ENCODE measurements at regions not wholly inside any gene's neighbourhood (a gene's known extent, or its start where the extent isn't known, plus 50 kb on each side); places are given as distances from the start of the nearest gene placed in this dataset.

DNA sequence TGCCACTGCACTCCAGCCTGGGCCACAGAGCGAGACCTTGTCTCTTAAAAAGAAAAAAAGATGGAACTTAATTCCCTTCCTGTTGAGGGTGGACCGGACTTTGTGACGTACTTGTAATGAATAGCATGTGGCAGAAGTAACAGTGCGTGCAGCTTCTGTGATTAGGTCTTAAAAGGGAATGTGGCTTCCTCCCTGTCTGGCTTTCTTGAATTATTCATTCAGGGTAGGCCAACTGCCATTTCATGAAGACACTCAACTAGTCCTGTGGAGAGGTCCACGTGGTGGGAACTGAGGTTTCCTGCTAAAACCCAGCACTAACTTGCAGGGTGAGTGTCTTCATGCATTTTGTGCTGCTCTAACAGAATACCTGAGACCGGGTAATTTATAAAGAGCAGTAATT is 98.9 kb upstream of the PIAS1 start:
- H3K79me2 ChIP-seq (ENCODE audit: low read depth) = no peaks in the 10 kb centered on the region
- H3K4me1 ChIP-seq = no peaks in the 10 kb centered on the region
- no peak overlapping the region for H2AFZ ChIP-seq (replicated peaks)
- no peak overlapping the region for H3K4me2 ChIP-seq
- no peak overlapping the region for H3K4me3 ChIP-seq
- H3K36me3 ChIP-seq = no peaks in the 10 kb centered on the region
- H3K4me3 Mint-ChIP-seq = no peak overlapping the region
- peaks cover 23% of the 10 kb centered on the region for H3K36me3 Mint-ChIP-seq
- H3K27ac ChIP-seq = no peak overlapping the region
- DNase-seq (ENCODE audit: low spot score) = no peak
- H3K27me3 Mint-ChIP-seq (ENCODE audit: insufficient read depth, low read depth) = no peaks in the 10 kb centered on the region
- no peak overlapping the region for H3K9ac ChIP-seq
- H3K9me3 ChIP-seq (ENCODE audit: low read depth) = no peaks in the 10 kb centered on the region
- no peaks in the 10 kb centered on the region for H3K27me3 ChIP-seq
- H3K27ac Mint-ChIP-seq = peak overlapping the region; percentile 65
- no peak for TF ChIP-seq EZH2phosphoT487 (IDR thresholded peaks at IDR 0.05)
- TF ChIP-seq, protein P1, sequence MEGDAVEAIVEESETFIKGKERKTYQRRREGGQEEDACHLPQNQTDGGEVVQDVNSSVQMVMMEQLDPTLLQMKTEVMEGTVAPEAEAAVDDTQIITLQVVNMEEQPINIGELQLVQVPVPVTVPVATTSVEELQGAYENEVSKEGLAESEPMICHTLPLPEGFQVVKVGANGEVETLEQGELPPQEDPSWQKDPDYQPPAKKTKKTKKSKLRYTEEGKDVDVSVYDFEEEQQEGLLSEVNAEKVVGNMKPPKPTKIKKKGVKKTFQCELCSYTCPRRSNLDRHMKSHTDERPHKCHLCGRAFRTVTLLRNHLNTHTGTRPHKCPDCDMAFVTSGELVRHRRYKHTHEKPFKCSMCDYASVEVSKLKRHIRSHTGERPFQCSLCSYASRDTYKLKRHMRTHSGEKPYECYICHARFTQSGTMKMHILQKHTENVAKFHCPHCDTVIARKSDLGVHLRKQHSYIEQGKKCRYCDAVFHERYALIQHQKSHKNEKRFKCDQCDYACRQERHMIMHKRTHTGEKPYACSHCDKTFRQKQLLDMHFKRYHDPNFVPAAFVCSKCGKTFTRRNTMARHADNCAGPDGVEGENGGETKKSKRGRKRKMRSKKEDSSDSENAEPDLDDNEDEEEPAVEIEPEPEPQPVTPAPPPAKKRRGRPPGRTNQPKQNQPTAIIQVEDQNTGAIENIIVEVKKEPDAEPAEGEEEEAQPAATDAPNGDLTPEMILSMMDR (IDR thresholded peaks at IDR 0.05) = no peak
- no peak for TF ChIP-seq EZH2 (IDR thresholded peaks at IDR 0.05)
- H3K9me3 Mint-ChIP-seq = peaks cover 17% of the 10 kb centered on the region
- H3K4me1 Mint-ChIP-seq = peaks cover 12% of the 10 kb centered on the region
- no peaks in the 10 kb centered on the region for H4K20me1 ChIP-seq (ENCODE audit: low read depth)
- no peaks in the 10 kb centered on the region for H3F3A ChIP-seq (ENCODE audit: low read depth)

DNA sequence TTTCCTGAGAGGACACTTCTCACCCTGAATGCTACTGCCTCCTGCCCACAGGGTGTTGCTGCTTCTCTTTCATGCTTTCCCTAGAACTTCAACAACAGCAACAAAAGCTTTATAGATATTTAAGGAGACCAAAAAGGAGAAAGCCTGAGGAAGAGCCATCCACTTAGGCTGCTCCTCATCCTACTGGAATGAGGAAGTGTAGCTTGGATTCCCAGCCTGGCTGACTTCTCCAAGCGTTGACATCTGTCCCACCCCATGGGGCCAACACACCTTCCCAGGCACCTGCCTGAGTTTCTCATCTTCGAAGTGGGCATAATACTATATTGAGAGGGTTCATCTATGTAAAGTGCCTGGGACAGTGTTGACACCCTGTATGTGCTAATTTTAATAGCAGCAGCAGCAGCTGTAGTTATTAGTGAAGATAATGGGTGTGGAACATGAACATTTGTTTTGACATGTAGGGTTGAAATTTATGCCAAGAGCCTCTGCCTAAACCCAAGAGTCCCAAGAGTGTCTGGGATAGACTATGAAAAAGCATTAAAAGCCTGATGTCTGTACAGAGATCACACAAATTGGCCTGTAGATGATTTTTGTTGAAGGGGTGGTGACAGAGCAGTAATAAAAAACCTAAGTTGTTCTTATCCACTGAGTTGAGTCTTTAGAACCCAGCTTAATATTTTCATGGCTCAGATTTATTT is 96.5 kb upstream of the PIAS1 start:
- no peak overlapping the region for H3K9ac ChIP-seq
- no peaks in the 10 kb centered on the region for H3K36me3 ChIP-seq
- Mint-ChIP-seq H3K36me3 (peaks cover 15% of the 10 kb centered on the region), H3K4me1 (peaks cover 30% of the 10 kb centered on the region), H3K9me3 (peaks cover 14% of the 10 kb centered on the region), H3K4me3 (no peak overlapping the region), H3K27ac (no peak overlapping the region), H3K27me3 (ENCODE audit: insufficient read depth, low read depth) (no peaks in the 10 kb centered on the region)
- H3K9me3 ChIP-seq (ENCODE audit: low read depth) = no peaks in the 10 kb centered on the region
- DNase-seq (ENCODE audit: low spot score) = no peak
- no peaks in the 10 kb centered on the region for H3K79me2 ChIP-seq (ENCODE audit: low read depth)
- peaks cover 15% of the 10 kb centered on the region for H3F3A ChIP-seq (ENCODE audit: low read depth)
- H3K27me3 ChIP-seq = no peaks in the 10 kb centered on the region
- H3K4me3 ChIP-seq = no peak overlapping the region
- no peak overlapping the region for H3K27ac ChIP-seq
- peaks cover 20% of the 10 kb centered on the region for H3K4me1 ChIP-seq
- no peak overlapping the region for H3K4me2 ChIP-seq
- no peak for TF ChIP-seq EZH2phosphoT487 (IDR thresholded peaks at IDR 0.05)
- TF ChIP-seq EZH2 (IDR thresholded peaks at IDR 0.05) = no peak
- TF ChIP-seq, protein P1 (IDR thresholded peaks at IDR 0.05) = no peak
- no peak overlapping the region for H2AFZ ChIP-seq (replicated peaks)
- no peaks in the 10 kb centered on the region for H4K20me1 ChIP-seq (ENCODE audit: low read depth)

DNA sequence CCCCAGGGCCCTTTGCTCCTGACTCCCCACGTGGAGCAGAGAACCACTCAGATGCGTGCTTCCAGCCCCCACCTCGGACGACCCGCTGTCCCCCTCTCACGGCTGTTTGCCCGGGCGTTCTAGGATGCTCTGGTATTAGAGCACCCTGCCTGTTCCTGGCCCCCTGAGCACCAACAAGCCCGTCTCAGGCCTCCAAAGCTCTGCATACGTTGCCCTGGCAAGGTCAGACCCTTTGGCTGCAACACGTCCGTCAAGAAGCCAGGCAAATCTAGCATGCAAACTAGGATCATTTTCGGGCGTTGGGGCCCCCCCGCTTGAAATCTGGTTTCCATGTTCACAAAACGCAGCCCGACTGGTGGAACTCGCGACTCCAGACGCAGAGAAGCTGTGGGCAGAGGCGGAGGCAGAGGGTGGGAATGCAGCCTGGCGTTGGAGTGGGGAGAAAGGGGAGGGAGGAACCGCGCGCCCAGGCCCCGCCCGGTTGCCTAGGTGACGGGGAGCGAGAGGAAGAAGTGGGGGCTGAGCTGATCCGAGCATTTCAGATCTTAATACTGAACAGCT is 86.2 kb upstream of the PIAS1 start:
- H3K9ac ChIP-seq = no peak overlapping the region
- peak; percentile 90 for DNase-seq (ENCODE audit: low spot score)
- Mint-ChIP-seq H3K9me3 (peaks cover 6% of the 10 kb centered on the region), H3K4me1 (peaks cover 38% of the 10 kb centered on the region), H3K36me3 (peaks cover 6% of the 10 kb centered on the region), H3K27ac (peak overlapping the region; percentile 96), H3K4me3 (peak overlapping the region; percentile 83), H3K27me3 (ENCODE audit: insufficient read depth, low read depth) (peaks cover 2% of the 10 kb centered on the region)
- no peaks in the 10 kb centered on the region for H3K79me2 ChIP-seq (ENCODE audit: low read depth)
- no peaks in the 10 kb centered on the region for H4K20me1 ChIP-seq (ENCODE audit: low read depth)
- peaks cover 15% of the 10 kb centered on the region for H3F3A ChIP-seq (ENCODE audit: low read depth)
- peaks cover 30% of the 10 kb centered on the region for H3K4me1 ChIP-seq
- H3K27ac ChIP-seq = no peak overlapping the region
- H3K4me3 ChIP-seq = peak overlapping the region; percentile 48
- no peaks in the 10 kb centered on the region for H3K36me3 ChIP-seq
- no peak for TF ChIP-seq EZH2 (IDR thresholded peaks at IDR 0.05)
- TF ChIP-seq, protein P1 (IDR thresholded peaks at IDR 0.05) = no peak
- TF ChIP-seq EZH2phosphoT487 (IDR thresholded peaks at IDR 0.05) = no peak
- H2AFZ ChIP-seq (replicated peaks) = peak overlapping the region; percentile 95
- H3K27me3 ChIP-seq = no peaks in the 10 kb centered on the region
- no peaks in the 10 kb centered on the region for H3K9me3 ChIP-seq (ENCODE audit: low read depth)
- H3K4me2 ChIP-seq = peak overlapping the region; percentile 85
